MCF 10A (cell line): ENCODE measurements at regions not wholly inside any gene's neighbourhood (a gene's known extent, or its start where the extent isn't known, plus 50 kb on each side); places are given as distances from the start of the nearest gene placed in this dataset.

Experiments
- BruUV-seq: library from RNA; stranded (reverse); fragments of 400-500 nt; replicated peaks from 2 replicates; lab custom pipeline; 2021; lab: Mats Ljungman, UMichigan
- CTCF ChIA-PET: fragments of 300-600 bp; sonication (Branson Sonifier 250); formaldehyde crosslinking; extraction: SDS; loops from one replicate; lab custom pipeline; 2021; ENCODE audit warnings: antibody characterized with exemption, inconsistent platforms; lab: Yijun Ruan, JAX
- POLR2A ChIA-PET: fragments of 300-600, 350-650 bp; sonication (Branson Sonifier 250); formaldehyde crosslinking; extraction: SDS; loops from one replicate; lab custom pipeline; 2020; ENCODE audit warnings: antibody characterized with exemption, inconsistent platforms; lab: Yijun Ruan, JAX
- DNase-seq: peaks from one replicate; pipeline ENCODE4 v3.0.0-alpha.2; 2018; ENCODE audit not compliant: unreplicated experiment
- H3K27ac Mint-ChIP-seq: one replicate; pipeline ENCODE4 v1.8.0; 2022; ENCODE audit warnings: mild to moderate bottlenecking, low read depth, mixed read lengths; ENCODE audit not compliant: unreplicated experiment
- H3K27me3 Mint-ChIP-seq: one replicate; pipeline ENCODE4 v1.8.0; 2022; ENCODE audit warnings: mixed read lengths; ENCODE audit not compliant: insufficient read depth, unreplicated experiment
- H3K36me3 Mint-ChIP-seq: one replicate; pipeline ENCODE4 v1.8.0; 2022; ENCODE audit warnings: mild to moderate bottlenecking, moderate library complexity, mixed read lengths; ENCODE audit not compliant: insufficient read depth, unreplicated experiment
- H3K4me1 Mint-ChIP-seq: one replicate; pipeline ENCODE4 v1.8.0; 2022; ENCODE audit warnings: mixed read lengths; ENCODE audit not compliant: insufficient read depth, unreplicated experiment
- H3K4me3 Mint-ChIP-seq: one replicate; pipeline ENCODE4 v1.8.0; 2022; ENCODE audit warnings: mild to moderate bottlenecking, moderate library complexity, mixed read lengths; ENCODE audit not compliant: unreplicated experiment
- H3K9me3 Mint-ChIP-seq: one replicate; pipeline ENCODE4 v1.8.0; 2022; ENCODE audit warnings: mixed read lengths; ENCODE audit not compliant: unreplicated experiment
- CTCF ChIP-seq: fragments of 200-600 bp; IDR thresholded peaks from one replicate; pipeline ENCODE4 v1.8.0; 2022; ENCODE audit warnings: antibody characterized with exemption, mild to moderate bottlenecking; ENCODE audit not compliant: unreplicated experiment
- intact Hi-C: fragments of 100-400 bp; cut with micrococcal nuclease; formaldehyde crosslinking; loops from 2 replicates; pipeline ENCODE4 v1.14.1; 2022

- no peak for DNase-seq
- no peaks in the 10 kb centered on the region for H3K4me1 Mint-ChIP-seq
- H3K27me3 Mint-ChIP-seq, result no peaks in the 10 kb centered on the region
- intact Hi-C loops, result no loop called here
- no TSS peak for BruUV-seq
- POLR2A ChIA-PET, result interaction anchor here (0.7 kb wide), 1 partner anchor 1081 kb away, joined by 3 read pairs; no protein-coding TSS in a partner anchor
- H3K9me3 Mint-ChIP-seq, result no peaks in the 10 kb centered on the region
- H3K27ac Mint-ChIP-seq, result no peak overlapping the region
- CTCF ChIA-PET, result interaction anchor here (0.5 to 7.0 kb wide), 11 partner anchors 7 to 1542 kb away, joined by 3 to 70 read pairs (median 9); no protein-coding TSS in a partner anchor
- H3K4me3 Mint-ChIP-seq, result no peak overlapping the region
- H3K36me3 Mint-ChIP-seq, result no peaks in the 10 kb centered on the region
- TF ChIP-seq CTCF, result no peak
These were observed 209.6 kb downstream of the NUF2 start for GRCh38 chr1:163531345-163531744.

DNA sequence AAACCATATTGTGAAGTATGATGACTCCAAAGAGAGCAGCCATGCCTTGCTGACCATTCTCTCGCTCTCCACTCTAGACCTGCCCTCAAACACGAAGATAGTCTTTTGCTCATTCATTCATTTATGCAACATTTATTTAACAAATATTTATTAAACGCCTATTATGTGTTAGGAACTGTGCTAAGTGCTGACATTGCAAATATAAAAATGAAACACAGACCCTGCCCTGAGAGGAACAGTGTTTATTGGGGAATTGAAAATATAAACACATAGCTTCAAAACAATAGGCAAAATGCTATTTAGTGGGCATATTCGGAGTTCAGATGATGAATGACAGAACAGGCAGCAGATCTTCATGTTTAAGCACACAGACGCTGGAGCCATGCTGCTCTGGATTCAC, 213.6 kb downstream of the NUF2 start:
- Mint-ChIP-seq H3K9me3 (no peaks in the 10 kb centered on the region), H3K27me3 (no peaks in the 10 kb centered on the region), H3K36me3 (no peaks in the 10 kb centered on the region), H3K27ac (no peak overlapping the region), H3K4me3 (no peak overlapping the region), H3K4me1 (no peaks in the 10 kb centered on the region)
- ChIA-PET CTCF (interaction anchor here (0.5 to 7.6 kb wide), 29 partner anchors 8 to 1547 kb away, joined by 3 to 70 read pairs (median 3); no protein-coding TSS in a partner anchor), POLR2A (no interaction called here)
- intact Hi-C loops, result no loop called here
- BruUV-seq, result no TSS peak
- no peak for DNase-seq
- no peak for TF ChIP-seq CTCF

GRCh38 chr1:163535807-163536206, 214.1 kb downstream of the NUF2 start:
- H3K27me3 Mint-ChIP-seq, result peaks cover under 1% of the 10 kb centered on the region
- peak; percentile 47 for TF ChIP-seq CTCF
- no peaks in the 10 kb centered on the region for H3K36me3 Mint-ChIP-seq
- H3K9me3 Mint-ChIP-seq, result no peaks in the 10 kb centered on the region
- BruUV-seq, result no TSS peak
- intact Hi-C loops, result loop anchor here (1.0 kb wide), 1 partner anchor 1537 kb away; no protein-coding TSS in a partner anchor
- DNase-seq, result peak; percentile 60
- H3K27ac Mint-ChIP-seq, result no peak overlapping the region
- no peaks in the 10 kb centered on the region for H3K4me1 Mint-ChIP-seq
- no peak overlapping the region for H3K4me3 Mint-ChIP-seq
- CTCF ChIA-PET, result interaction anchor here (0.5 to 7.6 kb wide), 27 partner anchors 8 to 1546 kb away, joined by 3 to 70 read pairs (median 4); no protein-coding TSS in a partner anchor
- POLR2A ChIA-PET, result interaction anchor here (0.7 kb wide), 1 partner anchor 29 kb away, joined by 3 read pairs; no protein-coding TSS in a partner anchor

DNA sequence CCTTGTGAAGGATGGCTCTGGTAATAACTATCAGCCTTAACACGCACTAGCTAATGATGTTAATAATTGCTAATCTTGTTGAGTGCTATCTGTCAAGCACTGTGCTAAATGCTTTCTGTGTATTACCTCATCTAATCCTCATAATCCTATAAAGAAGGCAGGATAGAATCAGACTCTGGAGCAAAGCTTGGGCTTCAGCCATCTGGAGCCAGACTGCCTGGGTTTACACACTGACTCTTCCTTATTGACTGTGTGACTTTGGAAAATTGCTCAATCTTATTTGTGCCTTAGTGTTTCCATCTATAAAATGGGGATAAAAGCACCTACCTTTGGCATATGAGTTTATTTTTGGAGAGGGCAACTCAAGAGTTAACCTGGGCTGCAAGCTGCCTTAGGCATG, 216.1 kb downstream of the NUF2 start:
- no peak overlapping the region for H3K27ac Mint-ChIP-seq
- TF ChIP-seq CTCF, result no peak
- H3K27me3 Mint-ChIP-seq, result peaks cover 12% of the 10 kb centered on the region
- H3K4me1 Mint-ChIP-seq, result no peaks in the 10 kb centered on the region
- H3K9me3 Mint-ChIP-seq, result no peaks in the 10 kb centered on the region
- DNase-seq, result no peak
- BruUV-seq, result no TSS peak
- no peak overlapping the region for H3K4me3 Mint-ChIP-seq
- ChIA-PET CTCF (interaction anchor here (0.5 to 7.6 kb wide), 11 partner anchors 9 to 1573 kb away, joined by 3 to 70 read pairs (median 3); no protein-coding TSS in a partner anchor), POLR2A (interaction anchor here (0.6 kb wide), 1 partner anchor 540 kb away, joined by 3 read pairs; no protein-coding TSS in a partner anchor)
- intact Hi-C loops, result no loop called here
- no peaks in the 10 kb centered on the region for H3K36me3 Mint-ChIP-seq
